ENCODE measurements at regions not wholly inside any gene's neighbourhood (a gene's known extent, or its start where the extent isn't known, plus 50 kb on each side); places are given as distances from the start of the nearest gene placed in this dataset.
"Not testable (repeated sequence)": the region's sequence is repeated elsewhere in the genome, so short reads cannot be mapped to it uniquely, and the experiment has no call there.

DNA sequence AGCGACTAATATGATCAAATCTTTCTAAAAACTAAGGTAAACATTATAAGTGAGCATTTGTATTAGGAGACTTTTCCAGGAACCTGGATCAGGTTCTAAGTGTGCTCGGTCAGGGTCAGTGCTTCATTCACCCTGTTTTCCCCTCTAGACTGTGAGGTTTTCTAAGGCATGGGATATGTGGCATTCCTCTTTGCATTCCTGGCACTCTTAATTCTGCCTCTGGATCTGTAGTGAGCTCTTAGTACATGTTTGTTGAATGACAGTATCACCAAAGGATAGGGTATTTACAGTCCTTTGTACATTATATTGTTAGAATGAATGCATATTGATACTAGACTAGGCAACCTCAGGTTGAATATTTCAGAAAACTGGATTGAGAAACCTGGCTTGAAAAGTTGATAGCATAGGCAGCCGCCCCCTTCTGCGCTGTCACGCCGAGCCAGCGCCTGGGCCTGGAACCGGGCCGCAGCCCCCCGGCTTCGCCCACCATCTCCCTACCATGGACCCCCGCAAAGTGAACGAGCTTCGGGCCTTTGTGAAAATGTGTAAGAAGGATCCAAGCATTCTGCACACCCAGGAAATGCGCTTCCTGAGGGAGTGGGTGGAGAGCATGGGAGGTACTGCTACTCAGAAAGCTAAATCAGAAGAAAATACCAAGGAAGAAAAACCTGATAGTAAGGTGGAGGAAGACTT, 156.5 kb downstream of the KCNRG start:
- no peak overlapping the region for H3K27ac ChIP-seq (ENCODE audit: extremely low read depth, low read depth, low read length)
- CTCF ChIA-PET = no interaction called here
- POLR2A ChIA-PET = no interaction called here
- no peak overlapping the region for H3K4me3 ChIP-seq (ENCODE audit: low read depth, low read length)
- H3K36me3 ChIP-seq (ENCODE audit: control insufficient read depth in 2 of 2, insufficient read depth in 1 of 2, low read length in 2 of 2) = no peaks in the 10 kb centered on the region
- H3K9me3 ChIP-seq (ENCODE audit: control insufficient read depth, insufficient read depth, low read depth, low read length) = no peaks in the 10 kb centered on the region
- TF ChIP-seq, protein P1, sequence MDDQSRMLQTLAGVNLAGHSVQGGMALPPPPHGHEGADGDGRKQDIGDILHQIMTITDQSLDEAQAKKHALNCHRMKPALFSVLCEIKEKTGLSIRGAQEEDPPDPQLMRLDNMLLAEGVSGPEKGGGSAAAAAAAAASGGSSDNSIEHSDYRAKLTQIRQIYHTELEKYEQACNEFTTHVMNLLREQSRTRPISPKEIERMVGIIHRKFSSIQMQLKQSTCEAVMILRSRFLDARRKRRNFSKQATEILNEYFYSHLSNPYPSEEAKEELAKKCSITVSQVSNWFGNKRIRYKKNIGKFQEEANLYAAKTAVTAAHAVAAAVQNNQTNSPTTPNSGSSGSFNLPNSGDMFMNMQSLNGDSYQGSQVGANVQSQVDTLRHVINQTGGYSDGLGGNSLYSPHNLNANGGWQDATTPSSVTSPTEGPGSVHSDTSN (CRISPR knock-in tag; IDR thresholded peaks at IDR 0.05) = no peak
- H3K4me1 ChIP-seq (ENCODE audit: control insufficient read depth, insufficient read depth, low read length) = no peaks in the 10 kb centered on the region

DNA sequence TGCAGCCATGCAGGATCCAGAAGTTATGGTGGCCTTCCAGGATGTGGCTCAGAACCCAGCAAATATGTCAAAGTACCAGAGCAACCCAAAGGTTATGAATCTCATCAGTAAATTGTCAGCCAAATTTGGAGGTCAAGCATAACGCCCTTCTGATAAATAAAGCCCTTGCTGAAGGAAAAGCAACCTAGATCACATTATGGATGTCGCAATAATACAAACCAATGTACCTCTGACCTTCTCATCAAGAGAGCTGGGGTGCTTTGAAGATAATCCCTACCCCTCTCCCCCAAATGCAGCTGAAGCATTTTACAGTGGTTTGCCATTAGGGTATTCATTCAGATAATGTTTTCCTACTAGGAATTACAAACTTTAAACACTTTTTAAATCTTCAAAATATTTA, 157.8 kb downstream of the KCNRG start:
- H3K27ac ChIP-seq (ENCODE audit: extremely low read depth, low read depth, low read length); H3K4me3 ChIP-seq (ENCODE audit: low read depth, low read length); H3K36me3 ChIP-seq (ENCODE audit: control insufficient read depth in 2 of 2, insufficient read depth in 1 of 2, low read length in 2 of 2); POLR2A ChIA-PET; H3K4me1 ChIP-seq (ENCODE audit: control insufficient read depth, insufficient read depth, low read length); CTCF ChIA-PET; H3K9me3 ChIP-seq (ENCODE audit: control insufficient read depth, insufficient read depth, low read depth, low read length): not testable (repeated sequence)

DNA sequence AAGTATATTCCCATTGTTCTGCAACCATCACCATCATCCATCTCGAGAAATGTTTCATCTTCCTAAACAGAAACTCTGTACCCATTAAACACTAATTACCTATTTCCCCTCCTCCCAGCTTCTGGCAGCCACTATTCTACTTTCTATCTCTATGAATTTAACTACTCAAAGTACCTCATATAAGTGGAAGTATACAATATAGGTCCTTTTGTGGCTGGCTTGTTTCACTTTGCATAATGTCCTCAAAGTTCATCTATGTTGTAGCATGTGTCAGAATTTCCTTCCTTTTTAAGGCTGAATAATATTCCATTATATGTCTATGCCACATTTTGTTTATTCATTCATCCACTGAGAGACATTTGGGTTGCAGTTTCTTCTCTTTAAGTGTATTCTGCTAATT, 159.4 kb downstream of the KCNRG start:
- Histone ChIP-seq H3K27ac (ENCODE audit: extremely low read depth, low read depth, low read length) (no peak overlapping the region), H3K36me3 (ENCODE audit: control insufficient read depth in 2 of 2, insufficient read depth in 1 of 2, low read length in 2 of 2) (no peaks in the 10 kb centered on the region), H3K4me3 (ENCODE audit: low read depth, low read length) (no peak overlapping the region), H3K9me3 (ENCODE audit: control insufficient read depth, insufficient read depth, low read depth, low read length) (no peaks in the 10 kb centered on the region), H3K4me1 (ENCODE audit: control insufficient read depth, insufficient read depth, low read length) (no peaks in the 10 kb centered on the region)
- ChIA-PET POLR2A (no interaction called here), CTCF (no interaction called here)
- TF ChIP-seq, protein P2, sequence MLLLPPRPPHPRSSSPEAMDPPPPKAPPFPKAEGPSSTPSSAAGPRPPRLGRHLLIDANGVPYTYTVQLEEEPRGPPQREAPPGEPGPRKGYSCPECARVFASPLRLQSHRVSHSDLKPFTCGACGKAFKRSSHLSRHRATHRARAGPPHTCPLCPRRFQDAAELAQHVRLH (tag by site-specific recombination; IDR thresholded peaks at IDR 0.05) = no peak
- TF ChIP-seq ZNF146 (tag by site-specific recombination; IDR thresholded peaks at IDR 0.05) (peak; percentile 74; the same call in 1 of the 2 replicates), ZNF529 (tag by site-specific recombination; IDR thresholded peaks at IDR 0.05; ENCODE audit: insufficient replicate concordance) (no peak), ZNF157 (tag by site-specific recombination; IDR thresholded peaks at IDR 0.05) (no peak)

DNA sequence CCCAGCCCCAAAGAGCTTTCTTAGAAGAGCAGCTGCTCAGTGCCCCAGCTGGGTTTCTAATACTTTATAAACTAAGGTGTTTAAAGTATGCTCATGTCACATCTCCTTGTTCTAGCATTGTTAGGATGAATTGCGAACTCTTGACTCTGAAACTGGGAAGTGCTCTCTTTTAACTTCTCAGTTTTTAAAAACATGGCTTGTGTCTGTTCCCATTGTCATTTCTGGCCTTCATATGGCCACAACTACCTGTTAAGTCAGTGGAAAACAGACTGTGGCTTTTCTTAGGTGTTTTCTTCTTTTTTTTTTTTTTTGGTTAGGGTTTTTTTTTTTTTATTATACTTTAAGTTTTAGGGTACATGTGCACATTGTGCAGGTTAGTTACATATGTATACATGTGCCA, 164.7 kb downstream of the KCNRG start:
- Histone ChIP-seq H3K27ac (ENCODE audit: extremely low read depth, low read depth, low read length) (no peak overlapping the region), H3K4me3 (ENCODE audit: low read depth, low read length) (no peak overlapping the region), H3K36me3 (ENCODE audit: control insufficient read depth in 2 of 2, insufficient read depth in 1 of 2, low read length in 2 of 2) (no peaks in the 10 kb centered on the region), H3K9me3 (ENCODE audit: control insufficient read depth, insufficient read depth, low read depth, low read length) (no peaks in the 10 kb centered on the region), H3K4me1 (ENCODE audit: control insufficient read depth, insufficient read depth, low read length) (no peaks in the 10 kb centered on the region)
- ChIA-PET POLR2A (no interaction called here), CTCF (no interaction called here)
- TF ChIP-seq, protein P3, sequence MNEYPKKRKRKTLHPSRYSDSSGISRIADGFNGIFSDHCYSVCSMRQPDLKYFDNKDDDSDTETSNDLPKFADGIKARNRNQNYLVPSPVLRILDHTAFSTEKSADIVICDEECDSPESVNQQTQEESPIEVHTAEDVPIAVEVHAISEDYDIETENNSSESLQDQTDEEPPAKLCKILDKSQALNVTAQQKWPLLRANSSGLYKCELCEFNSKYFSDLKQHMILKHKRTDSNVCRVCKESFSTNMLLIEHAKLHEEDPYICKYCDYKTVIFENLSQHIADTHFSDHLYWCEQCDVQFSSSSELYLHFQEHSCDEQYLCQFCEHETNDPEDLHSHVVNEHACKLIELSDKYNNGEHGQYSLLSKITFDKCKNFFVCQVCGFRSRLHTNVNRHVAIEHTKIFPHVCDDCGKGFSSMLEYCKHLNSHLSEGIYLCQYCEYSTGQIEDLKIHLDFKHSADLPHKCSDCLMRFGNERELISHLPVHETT (tag by site-specific recombination; IDR thresholded peaks at IDR 0.05) = no peak
- TF ChIP-seq ZBTB20 (tag by site-specific recombination; IDR thresholded peaks at IDR 0.05) = no peak
- TF ChIP-seq ZIC2 (tag by site-specific recombination; IDR thresholded peaks at IDR 0.05) = no peak
- TF ChIP-seq, protein P4, sequence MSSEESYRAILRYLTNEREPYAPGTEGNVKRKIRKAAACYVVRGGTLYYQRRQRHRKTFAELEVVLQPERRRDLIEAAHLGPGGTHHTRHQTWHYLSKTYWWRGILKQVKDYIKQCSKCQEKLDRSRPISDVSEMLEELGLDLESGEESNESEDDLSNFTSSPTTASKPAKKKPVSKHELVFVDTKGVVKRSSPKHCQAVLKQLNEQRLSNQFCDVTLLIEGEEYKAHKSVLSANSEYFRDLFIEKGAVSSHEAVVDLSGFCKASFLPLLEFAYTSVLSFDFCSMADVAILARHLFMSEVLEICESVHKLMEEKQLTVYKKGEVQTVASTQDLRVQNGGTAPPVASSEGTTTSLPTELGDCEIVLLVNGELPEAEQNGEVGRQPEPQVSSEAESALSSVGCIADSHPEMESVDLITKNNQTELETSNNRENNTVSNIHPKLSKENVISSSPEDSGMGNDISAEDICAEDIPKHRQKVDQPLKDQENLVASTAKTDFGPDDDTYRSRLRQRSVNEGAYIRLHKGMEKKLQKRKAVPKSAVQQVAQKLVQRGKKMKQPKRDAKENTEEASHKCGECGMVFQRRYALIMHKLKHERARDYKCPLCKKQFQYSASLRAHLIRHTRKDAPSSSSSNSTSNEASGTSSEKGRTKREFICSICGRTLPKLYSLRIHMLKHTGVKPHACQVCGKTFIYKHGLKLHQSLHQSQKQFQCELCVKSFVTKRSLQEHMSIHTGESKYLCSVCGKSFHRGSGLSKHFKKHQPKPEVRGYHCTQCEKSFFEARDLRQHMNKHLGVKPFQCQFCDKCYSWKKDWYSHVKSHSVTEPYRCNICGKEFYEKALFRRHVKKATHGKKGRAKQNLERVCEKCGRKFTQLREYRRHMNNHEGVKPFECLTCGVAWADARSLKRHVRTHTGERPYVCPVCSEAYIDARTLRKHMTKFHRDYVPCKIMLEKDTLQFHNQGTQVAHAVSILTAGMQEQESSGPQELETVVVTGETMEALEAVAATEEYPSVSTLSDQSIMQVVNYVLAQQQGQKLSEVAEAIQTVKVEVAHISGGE (tag by site-specific recombination; conservative IDR thresholded peaks at IDR 0.05; ENCODE audit: low read depth) = no peak
- TF ChIP-seq ZNF776 (tag by site-specific recombination; IDR thresholded peaks at IDR 0.05; ENCODE audit: borderline replicate concordance) = no peak
- no peak for TF ChIP-seq ZBTB48 (tag by site-specific recombination; IDR thresholded peaks at IDR 0.05)
- TF ChIP-seq, protein P5, sequence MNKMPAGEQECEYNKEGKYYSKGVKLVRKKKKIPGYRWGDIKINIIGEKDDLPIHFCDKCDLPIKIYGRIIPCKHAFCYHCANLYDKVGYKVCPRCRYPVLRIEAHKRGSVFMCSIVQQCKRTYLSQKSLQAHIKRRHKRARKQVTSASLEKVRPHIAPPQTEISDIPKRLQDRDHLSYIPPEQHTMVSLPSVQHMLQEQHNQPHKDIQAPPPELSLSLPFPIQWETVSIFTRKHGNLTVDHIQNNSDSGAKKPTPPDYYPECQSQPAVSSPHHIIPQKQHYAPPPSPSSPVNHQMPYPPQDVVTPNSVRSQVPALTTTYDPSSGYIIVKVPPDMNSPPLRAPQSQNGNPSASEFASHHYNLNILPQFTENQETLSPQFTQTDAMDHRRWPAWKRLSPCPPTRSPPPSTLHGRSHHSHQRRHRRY (tag by site-specific recombination; IDR thresholded peaks at IDR 0.05) = no peak
- TF ChIP-seq, protein P6, sequence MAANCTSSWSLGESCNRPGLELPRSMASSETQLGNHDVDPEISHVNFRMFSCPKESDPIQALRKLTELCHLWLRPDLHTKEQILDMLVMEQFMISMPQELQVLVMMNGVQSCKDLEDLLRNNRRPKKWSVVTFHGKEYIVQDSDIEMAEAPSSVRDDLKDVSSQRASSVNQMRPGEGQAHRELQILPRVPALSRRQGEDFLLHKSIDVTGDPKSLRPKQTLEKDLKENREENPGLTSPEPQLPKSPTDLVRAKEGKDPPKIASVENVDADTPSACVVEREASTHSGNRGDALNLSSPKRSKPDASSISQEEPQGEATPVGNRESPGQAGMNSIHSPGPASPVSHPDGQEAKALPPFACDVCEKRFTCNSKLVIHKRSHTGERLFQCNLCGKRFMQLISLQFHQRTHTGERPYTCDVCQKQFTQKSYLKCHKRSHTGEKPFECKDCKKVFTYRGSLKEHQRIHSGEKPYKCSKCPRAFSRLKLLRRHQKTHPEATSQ (tag by site-specific recombination; IDR thresholded peaks at IDR 0.05) = no peak
- TF ChIP-seq, protein P7, sequence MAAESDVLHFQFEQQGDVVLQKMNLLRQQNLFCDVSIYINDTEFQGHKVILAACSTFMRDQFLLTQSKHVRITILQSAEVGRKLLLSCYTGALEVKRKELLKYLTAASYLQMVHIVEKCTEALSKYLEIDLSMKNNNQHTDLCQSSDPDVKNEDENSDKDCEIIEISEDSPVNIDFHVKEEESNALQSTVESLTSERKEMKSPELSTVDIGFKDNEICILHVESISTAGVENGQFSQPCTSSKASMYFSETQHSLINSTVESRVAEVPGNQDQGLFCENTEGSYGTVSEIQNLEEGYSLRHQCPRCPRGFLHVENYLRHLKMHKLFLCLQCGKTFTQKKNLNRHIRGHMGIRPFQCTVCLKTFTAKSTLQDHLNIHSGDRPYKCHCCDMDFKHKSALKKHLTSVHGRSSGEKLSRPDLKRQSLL (tag by site-specific recombination; IDR thresholded peaks at IDR 0.05) = no peak
- TF ChIP-seq ZNF311 (tag by site-specific recombination; IDR thresholded peaks at IDR 0.05; ENCODE audit: borderline replicate concordance) = no peak
- TF ChIP-seq ZNF175 (tag by site-specific recombination; IDR thresholded peaks at IDR 0.05) = no peak
- no peak for TF ChIP-seq ZNF223 (tag by site-specific recombination; IDR thresholded peaks at IDR 0.05)

All from HEK293 (cell line).